ENCODE measurements at regions not wholly inside any gene's neighbourhood (a gene's known extent, or its start where the extent isn't known, plus 50 kb on each side); places are given as distances from the start of the nearest gene placed in this dataset.

DNA sequence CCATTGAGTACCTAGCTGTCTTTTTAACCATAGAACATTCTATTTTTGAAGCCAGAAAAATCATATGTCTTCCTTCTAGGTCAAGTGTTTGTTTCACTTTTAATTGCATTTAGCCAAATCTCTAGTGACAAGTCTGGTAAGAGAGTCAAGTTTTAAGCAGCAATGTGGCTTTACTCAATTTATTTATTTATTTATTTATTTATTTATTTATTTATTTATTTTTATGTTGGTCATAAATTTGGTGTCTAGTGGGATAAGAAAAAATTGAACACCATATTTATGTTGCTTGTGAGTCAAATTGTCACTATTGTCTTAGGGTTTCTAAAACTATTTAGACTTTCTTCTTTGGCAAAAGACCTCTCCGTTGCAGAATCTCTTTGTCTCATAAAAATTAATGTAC, 174.5 kb upstream of the BCHE start:
- no peak for DNase-seq
- H3K9ac ChIP-seq (ENCODE audit: insufficient read depth, low read length, poor library complexity, severe bottlenecking): no peak overlapping the region
- H3K79me2 ChIP-seq (ENCODE audit: insufficient read depth, low read length): no peaks in the 10 kb centered on the region
- Mint-ChIP-seq H3K27me3 (ENCODE audit: low read depth in 3 of 3) (no peaks in the 10 kb centered on the region), H3K9me3 (peaks cover 0 to 10% (median 3%) of the 10 kb centered on the region in 7 donors), H3K4me1 (no peaks in the 10 kb centered on the region), H3K36me3 (no peaks in the 10 kb centered on the region), H3K27ac (no peak overlapping the region), H3K4me3 (no peak overlapping the region)
- no peak overlapping the region for H3K4me3 ChIP-seq (replicated peaks in 1 of 3; ENCODE audit: low read depth in 2 of 3, low read length in 3 of 3)
- WGBS (ENCODE audit: insufficient coverage): no CpG with 5 or more reads among the region's 1 CpG
- H3K4me2 ChIP-seq (replicated peaks; ENCODE audit: extremely low read depth, low read length, poor library complexity, severe bottlenecking): no peak overlapping the region
- H3K9me3 ChIP-seq (replicated peaks in 1 of 2; ENCODE audit: control insufficient read depth in 1 of 2, insufficient read depth in 1 of 2, low read length in 2 of 2): no peaks in the 10 kb centered on the region
- H4K20me1 ChIP-seq (ENCODE audit: insufficient read depth, low read length): no peaks in the 10 kb centered on the region
- no peaks in the 10 kb centered on the region for H3K4me1 ChIP-seq (ENCODE audit: control insufficient read depth in 1 of 2, insufficient read depth in 2 of 2, low read length in 2 of 2)
- TF ChIP-seq, protein P1, sequence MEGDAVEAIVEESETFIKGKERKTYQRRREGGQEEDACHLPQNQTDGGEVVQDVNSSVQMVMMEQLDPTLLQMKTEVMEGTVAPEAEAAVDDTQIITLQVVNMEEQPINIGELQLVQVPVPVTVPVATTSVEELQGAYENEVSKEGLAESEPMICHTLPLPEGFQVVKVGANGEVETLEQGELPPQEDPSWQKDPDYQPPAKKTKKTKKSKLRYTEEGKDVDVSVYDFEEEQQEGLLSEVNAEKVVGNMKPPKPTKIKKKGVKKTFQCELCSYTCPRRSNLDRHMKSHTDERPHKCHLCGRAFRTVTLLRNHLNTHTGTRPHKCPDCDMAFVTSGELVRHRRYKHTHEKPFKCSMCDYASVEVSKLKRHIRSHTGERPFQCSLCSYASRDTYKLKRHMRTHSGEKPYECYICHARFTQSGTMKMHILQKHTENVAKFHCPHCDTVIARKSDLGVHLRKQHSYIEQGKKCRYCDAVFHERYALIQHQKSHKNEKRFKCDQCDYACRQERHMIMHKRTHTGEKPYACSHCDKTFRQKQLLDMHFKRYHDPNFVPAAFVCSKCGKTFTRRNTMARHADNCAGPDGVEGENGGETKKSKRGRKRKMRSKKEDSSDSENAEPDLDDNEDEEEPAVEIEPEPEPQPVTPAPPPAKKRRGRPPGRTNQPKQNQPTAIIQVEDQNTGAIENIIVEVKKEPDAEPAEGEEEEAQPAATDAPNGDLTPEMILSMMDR (IDR thresholded peaks at IDR 0.05): no peak
- H3K36me3 ChIP-seq (replicated peaks in 1 of 2; ENCODE audit: control insufficient read depth in 1 of 2, insufficient read depth in 2 of 2, low read length in 2 of 2): no peaks in the 10 kb centered on the region
- H2AFZ ChIP-seq (ENCODE audit: insufficient read depth, low read depth, low read length, poor library complexity, severe bottlenecking): no peak overlapping the region
- no peak overlapping the region for H3K27ac ChIP-seq (ENCODE audit: low read depth in 1 of 2, low read length in 2 of 2)
- intact Hi-C loops (cut with micrococcal nuclease): no loop called here
- H3K27me3 ChIP-seq (ENCODE audit: control insufficient read depth in 2 of 2, insufficient read depth in 2 of 2, low read length in 2 of 2): no peaks in the 10 kb centered on the region

DNA sequence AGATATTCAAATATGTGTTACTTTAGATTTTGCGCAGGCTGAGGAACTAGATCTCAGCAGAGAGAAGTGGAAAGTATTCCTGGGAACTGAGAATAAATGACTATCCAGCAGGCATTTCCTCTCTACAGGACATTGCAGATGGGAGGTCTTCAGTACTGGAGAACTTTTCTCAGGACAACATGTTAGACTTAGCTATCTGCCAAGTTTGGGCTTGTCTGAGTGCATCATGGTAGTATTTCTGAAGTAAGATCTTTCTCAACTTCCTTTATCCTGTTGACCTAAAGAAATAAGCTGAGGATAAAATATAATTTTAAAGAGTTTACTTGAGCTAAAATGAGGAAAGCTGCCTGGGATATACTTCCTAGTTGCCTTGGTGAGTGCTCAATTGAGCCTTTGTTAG, 167.9 kb upstream of the BCHE start:
- Mint-ChIP-seq H3K27ac (no peak overlapping the region), H3K36me3 (no peaks in the 10 kb centered on the region), H3K27me3 (ENCODE audit: low read depth in 3 of 3) (no peaks in the 10 kb centered on the region), H3K9me3 (peaks cover 0 to 17% (median 8%) of the 10 kb centered on the region in 7 donors), H3K4me1 (no peaks in the 10 kb centered on the region), H3K4me3 (no peak overlapping the region)
- intact Hi-C loops (cut with micrococcal nuclease): no loop called here
- H3K79me2 ChIP-seq (ENCODE audit: insufficient read depth, low read length): no peaks in the 10 kb centered on the region
- no peak overlapping the region for H3K4me2 ChIP-seq (replicated peaks; ENCODE audit: extremely low read depth, low read length, poor library complexity, severe bottlenecking)
- WGBS (ENCODE audit: insufficient coverage): no CpG with 5 or more reads among the region's 1 CpG
- no peak overlapping the region for H3K27ac ChIP-seq (ENCODE audit: low read depth in 1 of 2, low read length in 2 of 2)
- DNase-seq: no peak
- H3K9ac ChIP-seq (ENCODE audit: insufficient read depth, low read length, poor library complexity, severe bottlenecking): no peak overlapping the region
- H3K4me3 ChIP-seq (replicated peaks in 1 of 3; ENCODE audit: low read depth in 2 of 3, low read length in 3 of 3): no peak overlapping the region
- no peaks in the 10 kb centered on the region for H3K4me1 ChIP-seq (ENCODE audit: control insufficient read depth in 1 of 2, insufficient read depth in 2 of 2, low read length in 2 of 2)
- no peaks in the 10 kb centered on the region for H3K36me3 ChIP-seq (replicated peaks in 1 of 2; ENCODE audit: control insufficient read depth in 1 of 2, insufficient read depth in 2 of 2, low read length in 2 of 2)
- no peaks in the 10 kb centered on the region for H4K20me1 ChIP-seq (ENCODE audit: insufficient read depth, low read length)
- H3K9me3 ChIP-seq (replicated peaks in 1 of 2; ENCODE audit: control insufficient read depth in 1 of 2, insufficient read depth in 1 of 2, low read length in 2 of 2): peaks cover 6 to 12% of the 10 kb centered on the region in 2 donors
- no peak overlapping the region for H2AFZ ChIP-seq (ENCODE audit: insufficient read depth, low read depth, low read length, poor library complexity, severe bottlenecking)
- H3K27me3 ChIP-seq (ENCODE audit: control insufficient read depth in 2 of 2, insufficient read depth in 2 of 2, low read length in 2 of 2): no peaks in the 10 kb centered on the region
- TF ChIP-seq, protein P1 (IDR thresholded peaks at IDR 0.05): no peak

Measured in CD14-positive monocyte (primary cell).